ENCODE measurements at regions not wholly inside any gene's neighbourhood (a gene's known extent, or its start where the extent isn't known, plus 50 kb on each side); places are given as distances from the start of the nearest gene placed in this dataset.
"Not testable (repeated sequence)": the region's sequence is repeated elsewhere in the genome, so short reads cannot be mapped to it uniquely, and the experiment has no call there.

GRCh38 chr9:74066128-74066527 is 431.0 kb upstream of the RORB start:
- no peak for DNase-seq (ENCODE audit: extremely low read depth, insufficient read length)
- Histone ChIP-seq H3K36me3 (ENCODE audit: control insufficient read depth, insufficient read depth, low read length) (no peaks in the 10 kb centered on the region), H3K4me3 (replicated peaks; ENCODE audit: low read depth, low read length) (no peak overlapping the region), H3K27me3 (replicated peaks; ENCODE audit: control insufficient read depth, insufficient read depth, low read length) (no peaks in the 10 kb centered on the region)
- TF ChIP-seq CTCF (IDR thresholded peaks at IDR 0.05; ENCODE audit: insufficient read depth, low read length, poor library complexity, severe bottlenecking) = no peak

GRCh38 chr9:74066605-74067004 is 430.5 kb upstream of the RORB start:
- Histone ChIP-seq H3K4me3 (replicated peaks; ENCODE audit: low read depth, low read length) (no peak overlapping the region), H3K36me3 (ENCODE audit: control insufficient read depth, insufficient read depth, low read length) (no peaks in the 10 kb centered on the region), H3K27me3 (replicated peaks; ENCODE audit: control insufficient read depth, insufficient read depth, low read length) (no peaks in the 10 kb centered on the region)
- no peak for DNase-seq (ENCODE audit: extremely low read depth, insufficient read length)
- no peak for TF ChIP-seq CTCF (IDR thresholded peaks at IDR 0.05; ENCODE audit: insufficient read depth, low read length, poor library complexity, severe bottlenecking)

- Histone ChIP-seq H3K36me3 (ENCODE audit: control insufficient read depth, insufficient read depth, low read length) (no peaks in the 10 kb centered on the region), H3K4me3 (replicated peaks; ENCODE audit: low read depth, low read length) (no peak overlapping the region), H3K27me3 (replicated peaks; ENCODE audit: control insufficient read depth, insufficient read depth, low read length) (no peaks in the 10 kb centered on the region)
- no peak for TF ChIP-seq CTCF (IDR thresholded peaks at IDR 0.05; ENCODE audit: insufficient read depth, low read length, poor library complexity, severe bottlenecking)
- no peak for DNase-seq (ENCODE audit: extremely low read depth, insufficient read length)
Measured at GRCh38 chr9:74071502-74071901, 425.6 kb upstream of the RORB start.

- H3K36me3 ChIP-seq (ENCODE audit: control insufficient read depth, insufficient read depth, low read length) = no peaks in the 10 kb centered on the region
- no peaks in the 10 kb centered on the region for H3K27me3 ChIP-seq (replicated peaks; ENCODE audit: control insufficient read depth, insufficient read depth, low read length)
- TF ChIP-seq CTCF (IDR thresholded peaks at IDR 0.05; ENCODE audit: insufficient read depth, low read length, poor library complexity, severe bottlenecking) = no peak
- DNase-seq (ENCODE audit: extremely low read depth, insufficient read length) = no peak
- no peak overlapping the region for H3K4me3 ChIP-seq (replicated peaks; ENCODE audit: low read depth, low read length)
Measured at GRCh38 chr9:74073897-74074296, 423.2 kb upstream of the RORB start.

- Histone ChIP-seq H3K27me3 (replicated peaks; ENCODE audit: control insufficient read depth, insufficient read depth, low read length) (no peaks in the 10 kb centered on the region), H3K4me3 (replicated peaks; ENCODE audit: low read depth, low read length) (no peak overlapping the region), H3K36me3 (ENCODE audit: control insufficient read depth, insufficient read depth, low read length) (no peaks in the 10 kb centered on the region)
- DNase-seq (ENCODE audit: extremely low read depth, insufficient read length) = no peak
- TF ChIP-seq CTCF (IDR thresholded peaks at IDR 0.05; ENCODE audit: insufficient read depth, low read length, poor library complexity, severe bottlenecking) = no peak
Measured at GRCh38 chr9:74078647-74079046, 418.5 kb upstream of the RORB start.

GRCh38 chr9:74080652-74081051 is 416.5 kb upstream of the RORB start:
- not testable (repeated sequence) for H3K4me3 ChIP-seq (replicated peaks; ENCODE audit: low read depth, low read length); DNase-seq (ENCODE audit: extremely low read depth, insufficient read length); H3K36me3 ChIP-seq (ENCODE audit: control insufficient read depth, insufficient read depth, low read length); H3K27me3 ChIP-seq (replicated peaks; ENCODE audit: control insufficient read depth, insufficient read depth, low read length)

Measured in GM06990 (cell line).